Stimulated activated effector memory CD8-positive, alpha-beta T cell treated with anti-CD3 and anti-CD28 coated beads, Interleukin-12 subunit alpha, Interleukin-12 subunit beta, amount 100 ng/mL, for 72 hours (primary cell): ENCODE measurements at regions not wholly inside any gene's neighbourhood (a gene's known extent, or its start where the extent isn't known, plus 50 kb on each side); places are given as distances from the start of the nearest gene placed in this dataset.

Experiments
- ATAC-seq: fragments of 150-1000 bp; cut with Tn5 transposase; 2 replicates; pipeline ENCODE4 v1.10.0; 2021
- DNase-seq, 2 donors: peaks; one replicate each; pipeline ENCODE4 v3.0.0; 2021 to 2022; ENCODE audit warnings: low spot score in 2 of 2
- H3K27ac Mint-ChIP-seq: one replicate; pipeline ENCODE4 v1.8.0; 2022; ENCODE audit warnings: mild to moderate bottlenecking, mixed read lengths
- H3K36me3 Mint-ChIP-seq: one replicate; pipeline ENCODE4 v1.8.0; 2022; ENCODE audit warnings: mild to moderate bottlenecking, mixed read lengths
- H3K4me1 Mint-ChIP-seq: one replicate; pipeline ENCODE4 v1.8.0; 2022; ENCODE audit warnings: mixed read lengths
- H3K4me3 Mint-ChIP-seq: one replicate; pipeline ENCODE4 v1.8.0; 2022; ENCODE audit warnings: mild to moderate bottlenecking, mixed read lengths
- H3K9me3 Mint-ChIP-seq: one replicate; pipeline ENCODE4 v1.8.0; 2022; ENCODE audit warnings: mixed read lengths

DNA sequence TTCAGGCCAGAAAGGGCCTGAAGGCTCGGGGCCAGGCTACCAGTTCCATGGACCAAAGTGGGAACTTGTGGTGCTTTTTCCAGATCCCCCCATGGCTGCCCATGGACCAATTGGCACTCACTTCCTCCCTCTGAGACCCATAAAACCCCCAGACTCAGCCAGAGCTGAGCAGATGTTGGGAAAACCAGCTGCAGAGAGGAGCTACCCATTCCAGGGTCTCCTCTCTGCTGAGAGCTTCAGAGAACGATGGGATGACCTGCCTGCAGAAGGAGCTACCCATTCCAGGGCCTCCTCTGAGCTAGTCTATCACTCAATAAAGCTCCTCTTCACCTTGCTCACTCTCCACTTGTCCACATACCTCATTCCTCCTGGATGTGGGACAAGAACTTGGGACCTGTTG, 52.2 kb upstream of the MED9 start:
- no peak for DNase-seq
- no peak overlapping the region for H3K27ac Mint-ChIP-seq
- no peaks in the 10 kb centered on the region for H3K9me3 Mint-ChIP-seq

DNA sequence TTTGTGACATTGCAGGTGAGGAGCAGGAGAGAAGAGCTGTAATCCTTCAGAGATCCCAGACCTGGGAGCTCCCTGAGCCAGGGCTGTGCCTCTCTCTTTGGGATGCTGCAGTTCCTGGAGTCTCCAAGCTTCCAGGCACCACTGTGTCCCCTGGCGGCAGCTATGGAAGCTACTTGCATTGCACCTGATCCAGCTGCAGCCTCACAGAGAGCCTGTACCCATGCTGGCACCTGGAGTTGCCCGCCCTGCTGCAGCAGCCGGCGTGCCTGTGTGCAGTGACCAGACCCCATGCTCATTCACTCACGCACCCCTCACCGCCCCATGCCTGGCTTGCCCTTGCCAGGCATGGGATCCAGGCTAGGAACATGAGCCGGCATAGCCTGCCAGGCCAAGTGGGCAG, 51.8 kb upstream of the MED9 start:
- ATAC-seq (no peak), DNase-seq (no peak)
- Mint-ChIP-seq H3K36me3 (no peaks in the 10 kb centered on the region), H3K4me3 (no peak overlapping the region), H3K27ac (no peak overlapping the region), H3K9me3 (no peaks in the 10 kb centered on the region), H3K4me1 (no peaks in the 10 kb centered on the region)

More for the DNA sequence above, 52.2 kb upstream of the MED9 start:
- Mint-ChIP-seq H3K4me1 (no peaks in the 10 kb centered on the region), H3K4me3 (no peak overlapping the region), H3K36me3 (no peaks in the 10 kb centered on the region)
- ATAC-seq = no peak

DNA sequence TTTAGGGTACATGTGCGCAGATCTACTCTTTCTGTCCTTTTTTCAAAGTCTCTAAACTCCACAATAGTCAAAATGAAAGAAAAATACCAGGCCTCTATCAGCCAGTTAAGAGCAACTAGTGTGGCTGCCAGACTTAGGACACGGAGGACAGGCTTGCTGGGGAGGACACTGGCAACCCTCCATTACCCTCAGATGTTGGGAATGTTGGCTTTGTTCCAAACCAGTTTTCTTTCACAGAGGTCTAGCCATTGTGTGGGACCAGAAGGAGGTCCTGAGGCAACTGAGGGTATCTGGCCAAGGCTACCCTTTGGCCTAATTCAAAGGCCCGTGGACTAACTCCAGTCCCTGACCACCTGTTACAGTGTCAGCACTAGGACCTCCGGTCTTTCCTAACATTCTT, 51.2 kb upstream of the MED9 start:
- H3K4me1 Mint-ChIP-seq = no peaks in the 10 kb centered on the region
- no peak overlapping the region for H3K27ac Mint-ChIP-seq
- H3K4me3 Mint-ChIP-seq = no peak overlapping the region
- no peaks in the 10 kb centered on the region for H3K36me3 Mint-ChIP-seq
- no peak for ATAC-seq
- no peaks in the 10 kb centered on the region for H3K9me3 Mint-ChIP-seq
- no peak for DNase-seq

DNA sequence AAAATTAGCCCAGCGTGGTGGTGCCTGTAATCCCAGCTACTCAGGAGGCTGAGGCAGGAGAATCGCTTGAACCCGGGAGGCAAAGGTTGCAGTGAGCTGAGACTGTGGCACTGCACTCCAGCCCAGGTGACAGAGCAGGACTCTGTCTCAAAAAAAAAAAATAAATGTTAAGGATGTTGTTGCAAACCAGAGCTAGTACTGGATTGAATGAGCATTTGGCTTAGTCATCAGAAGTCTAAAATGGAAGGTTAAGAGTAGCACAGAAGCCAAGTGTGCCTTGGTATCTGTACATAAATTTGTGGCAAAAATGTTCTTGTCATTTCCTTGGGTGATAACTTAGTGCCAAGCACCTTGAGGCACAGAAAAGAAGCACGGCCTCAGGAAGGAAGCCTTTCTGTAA, 50.6 kb upstream of the MED9 start:
- no peaks in the 10 kb centered on the region for H3K9me3 Mint-ChIP-seq
- no peak overlapping the region for H3K27ac Mint-ChIP-seq
- H3K4me3 Mint-ChIP-seq = no peak overlapping the region
- no peaks in the 10 kb centered on the region for H3K4me1 Mint-ChIP-seq
- ATAC-seq (peak; percentile 83), DNase-seq (no peak)
- H3K36me3 Mint-ChIP-seq = no peaks in the 10 kb centered on the region
